PC-3 (cell line): ENCODE measurements at regions not wholly inside any gene's neighbourhood (a gene's known extent, or its start where the extent isn't known, plus 50 kb on each side); places are given as distances from the start of the nearest gene placed in this dataset.

Experiments
- ATAC-seq: fragments of 200-7000 bp; cut with Tn5 transposase; 2 replicates; pipeline ENCODE4 v1.9.1; 2020; ENCODE audit warnings: mild to moderate bottlenecking, moderate library complexity
- BruUV-seq: library from RNA; stranded (reverse); fragments of 400-500 nt; replicated peaks from 2 replicates; lab custom pipeline; 2021; lab: Mats Ljungman, UMichigan
- CTCF ChIA-PET: fragments of 300-600 bp; sonication (Branson Sonifier 250); formaldehyde crosslinking; loops from one replicate; lab custom pipeline; 2022; ENCODE audit warnings: antibody characterized with exemption; lab: Charles Lee
- POLR2A ChIA-PET: fragments of 300-600 bp; sonication (Branson Sonifier 250); formaldehyde crosslinking; loops from one replicate; lab custom pipeline; 2022; ENCODE audit warnings: antibody characterized with exemption; ENCODE audit not compliant: unreplicated experiment; lab: Charles Lee
- DNase-seq: peaks from one replicate; pipeline ENCODE4 v3.0.0-alpha.2; 2015
- H2AFZ ChIP-seq: fragments of 300-600 bp; sonication (generic); 2 replicates; pipeline ENCODE4 v1.6.0; 2016; ENCODE audit warnings: antibody characterized with exemption, low read length
- H3F3A ChIP-seq: fragments of 300-600 bp; sonication (generic); one replicate; pipeline ENCODE4 v1.6.0; 2017; ENCODE audit warnings: antibody characterized with exemption, low read length, control low read depth, mild to moderate bottlenecking; ENCODE audit not compliant: unreplicated experiment
- H3K27ac ChIP-seq: fragments of 300-600 bp; sonication (generic); 2 replicates; pipeline ENCODE4 v1.5.1; 2016; ENCODE audit warnings: mild to moderate bottlenecking, low read length
- H3K27me3 ChIP-seq: fragments of 300-600 bp; sonication (generic); 2 replicates; pipeline ENCODE4 v1.6.1; 2016; ENCODE audit warnings: low read length, mixed read lengths
- H3K36me3 ChIP-seq: fragments of 300-600 bp; sonication (generic); 2 replicates; pipeline ENCODE4 v1.6.1; 2016; ENCODE audit warnings: low read depth, mixed run types, low read length, mixed read lengths
- H3K4me1 ChIP-seq: fragments of 300-600 bp; sonication (generic); 2 replicates; pipeline ENCODE4 v1.5.1; 2016; ENCODE audit warnings: low read length; ENCODE audit not compliant: insufficient read depth
- H3K4me2 ChIP-seq: fragments of 300-600 bp; sonication (generic); 2 replicates; pipeline ENCODE4 v1.6.0; 2016; ENCODE audit warnings: low read length
- H3K4me3 ChIP-seq: fragments of 300-600 bp; sonication (generic); 2 replicates; pipeline ENCODE4 v1.5.1; 2016; ENCODE audit warnings: mild to moderate bottlenecking, low read length, mixed read lengths
- H3K79me2 ChIP-seq: fragments of 300-600 bp; sonication (generic); 2 replicates; pipeline ENCODE4 v1.6.1; 2017; ENCODE audit warnings: low read length, mixed read lengths
- H3K9ac ChIP-seq: fragments of 300-600 bp; sonication (generic); 2 replicates; pipeline ENCODE4 v1.6.0; 2016; ENCODE audit warnings: mild to moderate bottlenecking, low read length
- H3K9me2 ChIP-seq: fragments of 300-600 bp; sonication (generic); replicated peaks from 2 replicates; pipeline ENCODE4 v1.6.1; 2016; ENCODE audit warnings: mixed run types, low read length, mixed read lengths
- H3K9me3 ChIP-seq: fragments of 300-600 bp; sonication (generic); 2 replicates; pipeline ENCODE4 v1.6.1; 2016; ENCODE audit warnings: low read length, mixed read lengths
- H4K20me1 ChIP-seq: fragments of 300-600 bp; sonication (generic); 2 replicates; pipeline ENCODE4 v1.6.1; 2016; ENCODE audit warnings: low read length, mixed read lengths
- CTCF ChIP-seq: fragments of 300-600 bp; sonication (generic); conservative IDR thresholded peaks from 2 replicates; pipeline ENCODE4 v1.5.1; 2017; ENCODE audit warnings: antibody characterized with exemption, low read depth, mild to moderate bottlenecking, low read length
- EZH2 ChIP-seq: fragments of 300-600 bp; sonication (generic); IDR thresholded peaks from one replicate; pipeline ENCODE4 v1.6.1; 2017; ENCODE audit warnings: antibody characterized with exemption, mild to moderate bottlenecking, low read length; ENCODE audit not compliant: unreplicated experiment
- EZH2phosphoT487 ChIP-seq: fragments of 300-600 bp; sonication (generic); IDR thresholded peaks from 2 replicates; pipeline ENCODE4 v1.6.1; 2018; ENCODE audit warnings: mild to moderate bottlenecking, antibody characterized with exemption, low read length, borderline replicate concordance
- intact Hi-C: fragments of 100-400 bp; cut with micrococcal nuclease; formaldehyde crosslinking; loops from 2 replicates; pipeline ENCODE4 v1.9.0; 2023

GRCh38 chr11:37926772-37927171, 1328.7 kb upstream of the RAG2 start:
- Histone ChIP-seq H2AFZ (no peak overlapping the region), H3K4me2 (no peak overlapping the region), H3K4me1 (peaks cover 9% of the 10 kb centered on the region), H3K27ac (no peak overlapping the region), H4K20me1 (no peaks in the 10 kb centered on the region), H3K36me3 (no peaks in the 10 kb centered on the region), H3K9me2 (no peaks in the 10 kb centered on the region), H3K27me3 (no peaks in the 10 kb centered on the region), H3K4me3 (no peak overlapping the region), H3K9me3 (no peaks in the 10 kb centered on the region), H3K9ac (no peak overlapping the region), H3K79me2 (no peaks in the 10 kb centered on the region), H3F3A (no peaks in the 10 kb centered on the region)
- ChIA-PET POLR2A (no interaction called here), CTCF (no interaction called here)
- ATAC-seq (peak; percentile 77), DNase-seq (peak; percentile 27)
- TF ChIP-seq EZH2phosphoT487 (no peak), CTCF (no peak)
- intact Hi-C loops: loop anchor here (5.0 kb wide), 1 partner anchor 259 kb away; no protein-coding TSS in a partner anchor
- BruUV-seq: no TSS peak

GRCh38 chr11:37916331-37916730, 1318.3 kb upstream of the RAG2 start:
- no peak overlapping the region for H2AFZ ChIP-seq
- no peaks in the 10 kb centered on the region for H4K20me1 ChIP-seq
- no peak overlapping the region for H3K4me2 ChIP-seq
- no peaks in the 10 kb centered on the region for H3K79me2 ChIP-seq
- no TSS peak for BruUV-seq
- no peaks in the 10 kb centered on the region for H3K9me2 ChIP-seq
- H3K9ac ChIP-seq: no peak overlapping the region
- ChIA-PET CTCF (no interaction called here), POLR2A (interaction anchor here (0.6 kb wide), 1 partner anchor 533 kb away, joined by 3 read pairs; no protein-coding TSS in a partner anchor)
- no peak overlapping the region for H3K27ac ChIP-seq
- ATAC-seq (no peak), DNase-seq (no peak)
- H3K27me3 ChIP-seq: no peaks in the 10 kb centered on the region
- no peaks in the 10 kb centered on the region for H3F3A ChIP-seq
- H3K36me3 ChIP-seq: no peaks in the 10 kb centered on the region
- intact Hi-C loops: no loop called here
- no peak for TF ChIP-seq CTCF
- no peak for TF ChIP-seq EZH2phosphoT487
- TF ChIP-seq EZH2: no peak
- no peak overlapping the region for H3K4me3 ChIP-seq
- H3K9me3 ChIP-seq: no peaks in the 10 kb centered on the region
- H3K4me1 ChIP-seq: no peaks in the 10 kb centered on the region

- intact Hi-C loops: no loop called here
- CTCF ChIA-PET: no interaction called here
- no peak overlapping the region for H3K27ac ChIP-seq
Measured at GRCh38 chr11:37914859-37915258, 1316.8 kb upstream of the RAG2 start.

More at GRCh38 chr11:37914859-37915258, 1316.8 kb upstream of the RAG2 start:
- Histone ChIP-seq H3K79me2 (no peaks in the 10 kb centered on the region), H3F3A (no peaks in the 10 kb centered on the region), H3K4me2 (no peak overlapping the region), H3K4me1 (no peaks in the 10 kb centered on the region), H3K9ac (no peak overlapping the region), H3K27me3 (no peaks in the 10 kb centered on the region), H3K36me3 (no peaks in the 10 kb centered on the region), H3K9me3 (no peaks in the 10 kb centered on the region), H2AFZ (no peak overlapping the region), H3K9me2 (no peaks in the 10 kb centered on the region), H4K20me1 (no peaks in the 10 kb centered on the region), H3K4me3 (no peak overlapping the region)
- ATAC-seq: no peak
- no peak for DNase-seq
- POLR2A ChIA-PET: no interaction called here
- no peak for TF ChIP-seq CTCF
- no TSS peak for BruUV-seq
